Progenitor cell of endocrine pancreas (in vitro differentiated cells): ENCODE measurements at regions not wholly inside any gene's neighbourhood (a gene's known extent, or its start where the extent isn't known, plus 50 kb on each side); places are given as distances from the start of the nearest gene placed in this dataset.

Source experiments
- DNase-seq: peaks from one replicate; pipeline ENCODE4 v3.0.0; 2021; ENCODE audit warnings: low spot score; ENCODE audit not compliant: unreplicated experiment
- H3K27ac Mint-ChIP-seq: 2 replicates; pipeline ENCODE4 v1.8.0; 2021; ENCODE audit warnings: mild to moderate bottlenecking, moderate library complexity, mixed read lengths
- H3K27me3 Mint-ChIP-seq: 2 replicates; pipeline ENCODE4 v1.8.0; 2021; ENCODE audit warnings: mixed read lengths
- H3K36me3 Mint-ChIP-seq: 2 replicates; pipeline ENCODE4 v1.8.0; 2022; ENCODE audit warnings: mixed read lengths; ENCODE audit not compliant: insufficient read depth
- H3K4me1 Mint-ChIP-seq: 2 replicates; pipeline ENCODE4 v1.8.0; 2021; ENCODE audit warnings: low read depth, mixed read lengths
- H3K4me3 Mint-ChIP-seq: 2 replicates; pipeline ENCODE4 v1.8.0; 2021; ENCODE audit warnings: low read depth, mild to moderate bottlenecking, moderate library complexity, mixed read lengths
- H3K9me3 Mint-ChIP-seq: 2 replicates; pipeline ENCODE4 v1.8.0; 2021; ENCODE audit warnings: low read depth, mixed read lengths
- CTCF ChIP-seq: fragments of 200-600 bp; sonication (generic); IDR thresholded peaks from one replicate; pipeline ENCODE4 v1.5.0; 2021; ENCODE audit warnings: antibody characterized with exemption, mild to moderate bottlenecking; ENCODE audit not compliant: unreplicated experiment

DNA sequence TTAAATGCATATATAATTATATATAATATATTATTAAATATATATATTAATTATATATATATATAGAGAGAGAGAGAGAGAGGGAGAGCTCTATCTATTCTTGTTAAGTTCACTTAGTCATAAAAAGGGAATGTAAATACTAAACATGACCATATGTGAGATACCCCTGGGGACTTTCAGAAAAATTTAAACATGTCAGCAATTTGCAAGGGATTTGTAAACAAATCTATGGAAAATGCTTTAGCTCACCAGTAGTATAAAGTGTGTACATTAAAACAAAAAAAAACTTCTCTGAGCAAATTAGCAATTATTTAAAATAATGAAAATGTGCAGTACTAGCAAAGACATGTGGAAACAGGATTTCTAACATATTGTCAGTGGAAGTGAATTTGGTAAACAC, 1755.5 kb downstream of the PCDH19 start:
- DNase-seq: no peak
- Mint-ChIP-seq H3K4me1 (peaks cover 5% of the 10 kb centered on the region), H3K4me3 (no peak overlapping the region), H3K36me3 (peaks cover 6% of the 10 kb centered on the region), H3K27ac (no peak overlapping the region), H3K9me3 (peaks cover 4% of the 10 kb centered on the region), H3K27me3 (no peaks in the 10 kb centered on the region)
- TF ChIP-seq CTCF: no peak
